GM13976 (cell line): ENCODE measurements at regions not wholly inside any gene's neighbourhood (a gene's known extent, or its start where the extent isn't known, plus 50 kb on each side); places are given as distances from the start of the nearest gene placed in this dataset.

ENCODE experiments used
- DNase-seq: peaks from one replicate; pipeline ENCODE4 v3.0.0; 2012; ENCODE audit warnings: low spot score
- in situ Hi-C: fragments of 300-500 bp; cut with MboI; formaldehyde crosslinking; loops from one replicate; pipeline ENCODE4 v1.12.0; 2022; ENCODE audit warnings: low sequenced_read_pairs, mixed read lengths, inconsistent platforms; ENCODE audit not compliant: unreplicated experiment
- TF ChIP-seq, protein P1 (sequence below): IDR thresholded peaks from 2 replicates; pipeline ENCODE4 v1.5.1; 2012; ENCODE audit warnings: borderline replicate concordance, mild to moderate bottlenecking; ENCODE audit not compliant: insufficient read depth; ENCODE audit errors: extremely low read depth, missing control alignments, control extremely low read depth

DNA sequence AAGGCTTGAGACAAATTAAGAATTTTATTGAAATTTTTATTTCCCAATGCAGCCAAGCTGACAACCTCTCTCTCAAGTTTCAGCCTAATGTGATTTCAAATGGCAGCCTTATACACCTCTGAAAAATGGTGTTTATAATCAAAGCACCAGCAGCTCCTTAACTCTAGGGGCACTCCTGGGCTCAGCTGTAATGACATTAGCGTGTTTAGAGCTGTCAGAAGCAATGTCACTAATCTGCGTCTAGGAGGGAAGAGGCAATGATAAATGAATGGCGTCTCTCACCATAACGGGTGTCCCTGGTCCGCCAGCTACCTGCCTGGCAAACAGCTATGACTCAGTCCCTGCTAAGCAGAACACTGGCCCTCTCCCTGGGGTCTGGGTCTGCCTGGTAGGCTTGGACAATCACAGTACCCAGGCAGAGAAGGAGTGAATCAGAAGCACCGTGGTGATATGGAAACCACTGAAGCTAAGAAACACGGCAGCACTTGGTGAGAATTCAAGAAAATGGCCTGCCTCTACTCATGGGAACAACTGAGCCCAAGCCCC is 131.8 kb upstream of the VSTM2B start:
- DNase-seq = no peak
- in situ Hi-C loops = no loop called here
- TF ChIP-seq, protein P1, sequence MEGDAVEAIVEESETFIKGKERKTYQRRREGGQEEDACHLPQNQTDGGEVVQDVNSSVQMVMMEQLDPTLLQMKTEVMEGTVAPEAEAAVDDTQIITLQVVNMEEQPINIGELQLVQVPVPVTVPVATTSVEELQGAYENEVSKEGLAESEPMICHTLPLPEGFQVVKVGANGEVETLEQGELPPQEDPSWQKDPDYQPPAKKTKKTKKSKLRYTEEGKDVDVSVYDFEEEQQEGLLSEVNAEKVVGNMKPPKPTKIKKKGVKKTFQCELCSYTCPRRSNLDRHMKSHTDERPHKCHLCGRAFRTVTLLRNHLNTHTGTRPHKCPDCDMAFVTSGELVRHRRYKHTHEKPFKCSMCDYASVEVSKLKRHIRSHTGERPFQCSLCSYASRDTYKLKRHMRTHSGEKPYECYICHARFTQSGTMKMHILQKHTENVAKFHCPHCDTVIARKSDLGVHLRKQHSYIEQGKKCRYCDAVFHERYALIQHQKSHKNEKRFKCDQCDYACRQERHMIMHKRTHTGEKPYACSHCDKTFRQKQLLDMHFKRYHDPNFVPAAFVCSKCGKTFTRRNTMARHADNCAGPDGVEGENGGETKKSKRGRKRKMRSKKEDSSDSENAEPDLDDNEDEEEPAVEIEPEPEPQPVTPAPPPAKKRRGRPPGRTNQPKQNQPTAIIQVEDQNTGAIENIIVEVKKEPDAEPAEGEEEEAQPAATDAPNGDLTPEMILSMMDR = no peak

DNA sequence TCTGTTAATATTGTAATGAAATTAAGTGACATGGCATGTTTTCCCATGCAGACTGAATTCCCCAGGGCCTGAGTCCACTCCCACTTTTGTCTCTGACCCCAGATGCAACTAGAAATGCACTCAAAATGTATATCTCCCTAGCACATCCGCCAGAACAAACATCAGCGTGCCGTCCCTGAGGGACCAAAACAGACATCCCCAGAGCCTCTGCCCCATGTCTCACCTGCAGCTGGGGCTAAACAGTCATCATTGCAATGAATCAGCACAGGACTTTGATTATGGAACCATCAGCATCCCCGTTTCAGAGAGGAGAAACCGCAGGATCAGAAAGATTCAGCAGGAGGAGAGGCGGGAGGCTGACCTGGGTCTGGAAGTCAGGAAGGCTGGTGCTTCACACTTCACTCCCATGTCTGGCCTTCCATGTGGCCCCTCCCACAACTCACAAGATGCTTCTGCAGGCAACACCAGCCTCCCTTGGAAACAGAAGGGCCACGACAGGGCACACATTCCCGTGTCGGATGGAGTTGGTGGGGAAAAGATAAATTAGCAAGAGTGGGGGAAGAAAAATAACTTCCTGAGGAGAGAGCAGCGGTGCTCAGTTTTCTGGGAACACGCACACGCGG is 130.6 kb upstream of the VSTM2B start:
- in situ Hi-C loops = no loop called here
- no peak for DNase-seq
- TF ChIP-seq, protein P1 = no peak

DNA sequence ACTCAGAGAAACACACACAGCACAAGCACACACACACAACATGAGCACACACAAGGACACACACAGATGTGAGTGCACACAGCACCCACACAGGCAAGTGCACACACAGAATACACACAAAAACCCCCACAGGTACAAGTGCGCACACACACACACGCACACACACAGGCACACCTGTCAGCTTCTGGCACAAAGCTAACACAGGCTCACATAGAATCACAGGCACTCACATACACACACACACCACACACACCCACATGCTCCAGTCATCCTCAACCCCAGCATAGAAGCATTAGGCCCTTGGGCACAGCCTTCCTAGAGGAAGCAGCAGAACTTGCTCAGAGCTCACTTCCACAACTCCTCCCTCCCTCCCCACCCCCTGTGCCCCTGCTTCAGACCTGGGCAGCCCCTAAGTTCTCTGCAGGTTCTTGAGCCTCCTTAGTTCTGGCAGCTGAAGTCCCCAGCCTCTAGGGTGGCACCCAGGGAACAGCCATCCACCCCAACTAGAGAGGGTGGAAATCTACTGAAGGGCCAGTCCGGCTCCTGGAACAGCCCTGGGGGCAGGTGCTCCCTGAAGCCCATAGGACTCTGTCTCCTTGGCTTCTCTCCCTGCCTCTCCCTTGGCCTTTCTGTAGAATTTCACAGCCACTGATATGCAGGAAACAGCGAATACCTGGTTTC is 129.9 kb upstream of the VSTM2B start:
- TF ChIP-seq, protein P1 = no peak
- in situ Hi-C loops = no loop called here

DNA sequence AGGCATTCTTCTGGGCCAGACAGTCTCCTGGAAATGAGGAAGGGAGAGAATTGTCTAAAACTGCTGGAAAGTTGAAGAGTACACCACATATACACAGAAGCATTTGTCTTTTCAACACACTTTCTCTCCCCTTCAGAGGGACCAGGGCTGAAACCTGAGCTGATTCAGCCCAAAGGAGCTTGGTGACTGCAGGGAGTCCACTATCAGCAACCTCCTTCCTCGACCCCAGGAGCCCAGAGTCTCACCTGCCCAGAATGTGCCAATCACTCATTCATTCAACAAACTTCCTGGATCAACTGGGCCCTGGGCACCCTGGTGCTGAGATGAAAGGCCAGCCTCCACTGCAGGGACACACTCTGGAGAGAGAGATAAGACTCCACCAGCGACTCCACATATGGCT is 128.9 kb upstream of the VSTM2B start:
- no peak for DNase-seq
- TF ChIP-seq, protein P1 = no peak
- in situ Hi-C loops = no loop called here

More for the DNA sequence above, 129.9 kb upstream of the VSTM2B start:
- DNase-seq = no peak

DNA sequence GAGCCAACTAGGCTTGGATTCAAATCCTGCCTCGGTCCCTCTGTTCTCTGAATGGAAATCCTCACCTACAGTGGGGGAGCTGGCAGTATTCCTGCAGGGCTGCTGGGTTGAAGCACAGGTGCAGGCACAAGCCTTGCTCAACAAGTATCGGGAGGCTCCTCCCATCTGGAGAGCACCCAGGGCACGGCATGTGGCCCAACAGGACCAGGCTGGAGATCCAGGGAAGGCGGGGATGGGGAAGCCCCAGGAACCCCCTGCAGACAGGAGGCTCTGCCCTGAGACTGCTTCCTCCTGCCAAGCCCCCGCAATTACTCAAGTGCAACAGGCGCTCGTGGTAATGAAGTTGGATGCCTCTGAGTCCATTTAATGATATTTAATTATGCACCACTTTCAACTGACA is 128.0 kb upstream of the VSTM2B start:
- TF ChIP-seq, protein P1 = no peak
- in situ Hi-C loops = no loop called here
- no peak for DNase-seq

DNA sequence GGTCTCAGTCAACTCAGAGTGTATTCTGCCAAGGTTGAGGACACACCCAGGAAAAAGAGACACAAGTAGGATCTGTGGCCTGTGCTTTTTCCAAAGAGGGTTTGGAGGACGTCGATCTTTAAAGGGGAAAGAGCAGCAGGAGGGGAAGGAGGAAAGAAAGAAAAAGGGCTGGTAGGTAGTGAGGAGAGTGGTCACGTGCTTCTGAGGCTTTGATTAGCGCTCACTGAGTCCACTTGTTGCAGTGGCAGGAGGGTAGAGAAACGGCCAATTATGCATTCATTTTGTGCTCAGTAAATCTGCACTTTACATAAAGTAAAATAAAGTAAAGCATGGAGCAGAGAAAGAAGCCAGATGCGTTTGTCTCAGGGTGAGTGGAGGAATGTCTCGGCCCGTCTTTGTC is 126.0 kb upstream of the VSTM2B start:
- no peak for DNase-seq
- TF ChIP-seq, protein P1 = no peak
- in situ Hi-C loops = no loop called here
